GM21360 (cell line): ENCODE measurements at regions not wholly inside any gene's neighbourhood (a gene's known extent, or its start where the extent isn't known, plus 50 kb on each side); places are given as distances from the start of the nearest gene placed in this dataset.
"Not testable (repeated sequence)": the region's sequence is repeated elsewhere in the genome, so short reads cannot be mapped to it uniquely, and the experiment has no call there.

Source experiments
- ATAC-seq: cut with Tn5 transposase; IDR thresholded peaks from one replicate; pipeline ENCODE4 v1.9.1; 2021; ENCODE audit warnings: mild to moderate bottlenecking, moderate library complexity; ENCODE audit not compliant: unreplicated experiment

DNA sequence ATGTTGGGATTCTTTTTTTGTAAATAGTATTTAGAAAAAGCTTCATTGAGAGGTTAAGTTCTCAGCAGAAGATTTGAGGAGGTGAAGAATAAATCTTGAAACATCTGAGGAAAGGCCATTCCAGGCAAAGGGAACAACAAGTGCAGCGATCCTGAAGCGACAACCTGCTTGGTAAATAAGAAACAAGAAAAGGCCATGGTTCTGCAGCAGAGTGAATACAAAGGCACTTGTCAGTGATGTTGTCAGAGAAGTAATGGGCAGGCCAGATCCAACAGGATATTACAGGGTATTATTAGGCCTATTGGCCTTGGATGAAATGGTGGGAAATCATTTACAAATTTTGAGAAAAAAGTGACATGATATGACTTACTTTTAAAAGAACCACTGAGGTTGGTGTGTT lies 960.0 kb downstream of the PLA2G4A start:
- no peak for ATAC-seq

DNA sequence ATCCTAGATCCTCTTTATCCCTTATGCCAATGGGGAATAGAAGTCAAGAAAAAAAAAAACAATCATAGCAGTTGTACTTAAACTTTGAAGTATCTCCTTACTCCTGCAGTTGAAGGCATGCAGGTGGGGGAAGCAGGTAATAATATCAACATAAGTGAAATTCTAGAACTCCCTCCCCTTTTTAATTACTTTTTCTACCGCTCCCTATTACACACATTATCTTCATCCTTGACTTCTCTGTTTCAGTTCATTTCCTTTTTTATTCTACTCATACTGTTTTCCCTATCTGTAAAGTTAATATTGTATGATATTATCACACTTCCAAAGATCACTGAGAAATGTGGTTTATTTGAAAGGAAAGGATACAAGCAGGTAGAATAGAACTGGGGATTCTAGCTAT lies 962.0 kb downstream of the PLA2G4A start:
- no peak for ATAC-seq

DNA sequence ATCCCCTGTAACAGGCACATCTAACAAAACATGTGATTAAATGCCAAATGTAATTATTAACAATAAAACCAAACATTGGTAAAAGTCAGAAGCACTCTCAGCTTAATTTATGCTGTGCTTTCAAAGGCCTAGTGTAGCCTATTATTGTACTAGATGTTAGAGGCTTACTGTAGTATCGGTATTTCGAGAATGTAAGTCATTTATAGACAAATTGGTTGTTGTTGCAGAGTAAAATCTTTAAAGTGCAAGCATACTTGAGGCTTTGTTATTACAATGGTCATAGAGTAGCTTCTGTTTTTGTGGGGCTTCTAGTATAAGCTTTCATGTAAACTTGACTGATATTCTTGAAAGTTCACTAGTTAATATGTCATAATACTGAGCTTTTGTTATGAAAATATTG lies 965.8 kb downstream of the PLA2G4A start:
- ATAC-seq, result no peak

DNA sequence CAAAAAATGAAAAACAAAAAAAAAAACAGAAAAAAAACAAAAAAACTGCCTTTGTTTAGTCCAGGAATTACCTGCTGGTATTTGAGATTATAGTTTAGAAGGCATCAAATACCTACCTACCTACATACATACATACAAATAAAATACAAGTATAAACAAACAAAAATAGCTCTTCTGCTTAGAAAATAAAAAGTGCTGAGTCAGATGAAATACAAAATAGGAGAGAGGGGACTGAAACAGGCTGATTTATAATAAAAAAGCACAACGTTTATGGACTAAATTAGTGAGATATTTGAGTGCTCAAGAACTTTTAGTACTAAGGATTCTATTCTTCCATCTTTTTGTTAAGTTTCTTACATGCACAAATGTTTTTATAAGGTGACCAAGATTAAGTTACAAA lies 980.8 kb downstream of the PLA2G4A start:
- no peak for ATAC-seq

DNA sequence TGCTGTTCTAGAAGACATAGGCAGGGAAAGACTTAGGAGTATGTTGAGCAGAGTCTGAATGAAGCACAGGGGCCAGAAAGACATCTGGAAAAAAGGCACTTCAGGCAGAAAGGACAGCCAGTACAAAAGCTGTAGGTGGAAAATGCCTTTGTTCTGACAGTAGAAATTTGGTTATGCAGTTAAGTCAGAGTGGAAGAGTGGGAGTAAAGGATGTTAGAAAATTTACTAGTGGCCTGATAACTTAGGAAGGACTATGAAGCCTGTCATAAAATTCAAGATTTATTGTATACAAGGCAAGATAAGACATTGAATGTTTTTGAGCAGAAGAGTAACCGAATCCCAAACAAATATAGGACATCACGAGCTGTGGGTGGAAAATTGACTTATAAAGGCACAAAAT lies 987.9 kb downstream of the PLA2G4A start:
- ATAC-seq, result no peak

DNA sequence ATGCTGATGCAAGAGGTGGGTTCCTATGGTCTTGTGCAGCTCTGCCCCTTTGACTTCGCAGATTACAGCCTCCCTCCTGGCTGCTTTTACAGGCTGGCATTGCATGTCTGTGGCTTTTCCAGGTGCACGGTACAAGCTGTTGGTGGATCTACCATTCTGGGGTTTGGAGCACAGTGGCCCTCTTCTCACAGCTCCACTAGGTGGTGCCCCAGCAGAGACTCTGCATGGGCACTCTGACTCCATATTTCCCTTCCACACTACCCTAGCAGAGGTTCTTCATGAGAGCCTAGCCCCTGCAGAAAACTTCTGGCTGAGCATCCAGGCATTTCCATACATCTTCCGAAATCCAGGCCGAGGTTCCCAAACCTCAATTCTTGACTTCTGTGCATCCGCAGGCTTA lies 989.0 kb downstream of the PLA2G4A start:
- ATAC-seq, result no peak

DNA sequence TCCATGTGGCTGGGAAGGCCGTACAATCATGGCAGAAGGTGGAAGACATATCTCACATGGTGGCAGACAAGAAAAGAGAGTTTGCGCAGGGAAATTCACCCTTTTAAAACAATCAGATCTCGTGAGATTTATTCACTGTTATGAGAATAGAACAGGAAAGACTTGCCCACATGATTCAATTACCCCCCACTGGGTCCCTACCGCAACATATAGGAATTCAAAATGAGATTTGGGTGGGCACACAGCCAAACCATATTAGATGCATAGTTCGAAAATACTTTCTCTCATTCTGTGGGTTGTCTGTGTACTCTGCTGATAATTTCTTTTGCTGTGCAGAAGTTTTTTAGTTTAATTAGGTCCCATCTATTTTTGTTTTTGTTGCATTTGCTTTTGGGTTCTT lies 990.3 kb downstream of the PLA2G4A start:
- ATAC-seq, result no peak

DNA sequence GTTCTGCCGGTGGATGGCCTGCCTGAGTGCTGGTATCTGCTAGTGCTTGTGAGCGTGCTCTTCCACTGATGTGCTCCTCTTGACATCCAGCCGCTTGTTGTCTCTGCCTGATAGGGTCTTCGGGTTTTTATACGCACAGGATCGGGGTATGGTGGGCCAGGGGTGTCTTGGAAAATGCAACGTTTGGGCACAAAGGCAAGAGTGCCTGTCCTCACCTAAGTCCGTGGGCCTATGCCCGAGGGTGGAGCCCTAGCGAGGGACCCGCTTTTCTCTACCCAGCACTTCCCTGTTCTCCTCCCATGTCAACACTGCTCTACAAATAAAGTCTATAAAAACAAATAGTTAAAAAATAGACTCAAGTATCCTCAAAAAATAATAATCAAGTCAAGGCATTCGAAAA lies 1007.8 kb downstream of the PLA2G4A start:
- ATAC-seq, result no peak

DNA sequence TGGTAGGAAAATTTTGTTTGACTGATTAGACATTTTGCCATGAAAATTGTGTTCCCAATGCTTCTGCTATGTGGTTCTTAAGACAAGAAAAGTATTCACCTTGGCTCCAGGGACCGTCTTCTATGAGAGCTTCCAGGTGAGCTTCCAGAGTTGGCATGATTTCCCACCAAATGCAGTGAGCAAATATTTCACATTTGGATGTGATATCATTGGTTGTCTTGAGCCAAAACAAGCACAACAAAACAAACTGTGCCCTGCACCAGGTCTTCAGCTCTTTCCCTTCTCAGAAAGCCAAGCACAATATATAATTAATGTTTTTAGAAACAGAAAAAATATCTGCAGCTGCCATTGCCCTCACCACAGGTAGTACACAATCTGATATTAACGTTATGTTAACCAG lies 1009.0 kb downstream of the PLA2G4A start:
- ATAC-seq, result no peak

DNA sequence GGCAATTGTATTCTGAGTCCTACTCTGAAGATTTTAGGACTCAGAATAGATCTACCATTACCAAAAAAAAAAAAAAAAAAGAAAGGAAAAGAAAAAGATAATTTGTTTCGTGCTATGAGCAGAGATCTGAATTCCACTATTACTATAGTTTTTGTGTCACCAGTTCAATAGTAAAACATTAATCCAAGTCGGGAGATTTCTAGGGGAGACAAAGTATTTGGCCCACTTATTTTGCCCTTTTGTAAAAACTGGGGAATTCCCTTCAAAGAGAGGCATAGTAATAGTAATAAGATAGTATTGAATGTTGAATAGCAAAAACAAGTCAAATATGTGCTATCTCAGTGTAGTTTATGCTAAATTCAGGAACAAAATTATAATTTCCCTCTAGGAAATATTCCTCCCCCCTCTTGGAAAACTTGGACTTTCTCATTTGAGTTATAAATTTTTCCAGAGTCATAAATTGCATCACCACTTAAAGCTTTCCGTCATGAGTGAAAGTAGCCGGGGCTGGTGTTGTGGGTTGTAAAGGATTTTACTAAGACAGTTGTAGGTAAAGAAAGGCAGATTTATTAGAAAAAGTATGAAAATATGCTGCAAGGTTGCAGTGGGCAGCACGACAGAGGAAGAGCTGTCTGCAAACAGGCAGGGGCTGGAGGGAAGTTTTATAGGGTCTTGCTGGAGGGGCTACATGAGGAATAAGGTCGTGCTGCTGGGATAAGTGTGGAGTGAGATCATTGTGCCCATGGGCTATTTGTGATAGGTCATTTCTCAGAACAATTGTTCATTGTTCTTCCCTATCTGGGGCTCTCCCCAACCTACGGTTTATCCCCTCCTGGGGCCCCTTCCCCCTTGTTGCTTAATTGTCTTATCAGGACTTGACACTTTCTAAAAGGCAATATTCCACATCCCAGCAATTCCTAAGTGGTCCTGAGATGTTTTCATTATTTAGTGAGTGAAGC lies 1009.9 kb downstream of the PLA2G4A start:
- no peak for ATAC-seq

DNA sequence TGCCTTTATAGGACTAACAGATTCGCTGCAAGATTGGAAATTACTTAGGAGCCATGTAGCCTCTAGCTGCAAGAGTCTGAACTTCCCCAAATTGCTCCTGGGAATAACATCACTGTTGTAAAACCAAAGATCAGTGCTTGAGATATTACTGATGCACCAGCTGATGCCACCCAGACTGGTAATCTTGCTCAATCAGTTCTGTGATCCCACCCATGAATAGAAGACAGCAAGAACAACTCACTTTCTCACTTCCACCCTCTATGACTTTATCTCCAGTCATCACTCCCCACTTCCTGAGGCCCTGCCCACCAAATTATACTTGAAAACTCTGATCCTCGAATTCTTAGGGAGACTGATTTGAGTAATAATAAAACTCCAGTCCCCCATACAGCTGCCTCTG lies 1011.1 kb downstream of the PLA2G4A start:
- no peak for ATAC-seq

DNA sequence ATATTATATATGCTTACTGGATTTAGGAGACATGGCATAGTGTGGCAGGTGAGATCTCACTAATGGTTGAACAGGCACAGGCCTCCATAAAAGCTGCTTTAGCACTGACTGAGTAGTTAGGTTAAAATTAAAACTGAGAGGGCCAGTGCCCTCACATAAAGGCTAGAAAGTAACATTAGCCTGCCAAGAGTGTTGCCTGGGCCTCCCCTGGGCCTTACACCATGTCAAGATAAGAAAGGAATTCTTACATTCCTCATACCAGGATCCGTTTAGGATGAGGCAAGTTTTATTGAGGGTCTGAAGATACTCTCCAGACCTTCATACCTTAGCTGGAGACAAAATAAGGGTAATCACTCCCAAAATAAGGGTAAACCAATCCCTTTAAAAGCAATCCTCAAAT lies 1011.8 kb downstream of the PLA2G4A start:
- no peak for ATAC-seq

DNA sequence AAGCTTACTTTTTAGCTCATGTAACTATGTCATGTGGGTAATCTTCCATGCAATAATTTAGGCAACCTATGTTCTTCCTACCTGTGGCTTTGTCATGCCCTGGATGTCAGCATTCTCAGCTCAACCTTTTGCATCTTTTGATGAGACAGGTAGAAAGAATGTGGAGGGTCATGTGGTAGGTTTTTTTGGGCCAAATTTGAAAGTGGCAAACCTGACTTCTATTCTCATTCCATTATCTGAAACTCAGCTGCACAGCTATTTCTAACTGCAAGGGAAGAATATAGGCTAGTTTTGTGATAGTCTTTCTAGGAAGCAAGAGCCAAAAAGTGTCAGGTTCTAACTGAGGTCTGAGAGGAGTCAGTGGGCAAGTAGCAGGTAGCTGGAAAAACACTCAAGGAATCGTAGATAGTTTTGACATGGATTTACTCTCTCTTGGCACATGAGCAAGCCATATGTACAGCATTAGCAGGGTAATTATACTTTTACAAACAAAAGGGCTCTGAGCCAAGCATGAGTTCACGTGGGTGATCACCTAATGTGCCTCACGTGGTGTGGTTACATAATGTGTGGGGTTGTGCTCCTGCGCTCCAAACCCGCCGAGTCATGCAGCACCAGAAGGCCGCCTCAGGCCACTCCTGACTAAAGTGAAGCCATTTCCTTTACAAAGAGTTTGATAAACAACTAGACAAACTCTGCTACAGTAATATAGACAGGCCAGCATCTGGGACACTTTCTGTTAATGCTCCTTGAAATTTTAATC lies 1013.8 kb downstream of the PLA2G4A start:
- ATAC-seq, result no peak

DNA sequence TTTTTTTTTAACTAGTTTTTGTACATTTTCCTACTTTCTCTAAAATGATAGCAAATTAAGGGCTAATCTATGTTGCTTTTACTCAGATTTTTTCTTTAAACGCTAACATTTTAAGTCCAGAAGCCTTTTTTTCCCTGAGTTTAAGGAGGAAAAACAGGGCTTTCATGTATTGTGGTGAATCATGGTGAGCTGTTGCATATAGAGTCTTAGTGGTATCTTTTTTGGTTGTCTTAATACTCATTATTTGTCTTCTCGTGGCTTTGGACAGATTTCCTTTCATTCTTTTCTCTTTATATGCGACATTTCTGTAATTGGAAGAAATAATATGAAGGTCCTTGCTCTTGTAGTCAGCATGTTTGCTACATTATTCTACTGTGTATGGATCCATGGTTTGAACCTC lies 1015.6 kb downstream of the PLA2G4A start:
- ATAC-seq, result no peak

DNA sequence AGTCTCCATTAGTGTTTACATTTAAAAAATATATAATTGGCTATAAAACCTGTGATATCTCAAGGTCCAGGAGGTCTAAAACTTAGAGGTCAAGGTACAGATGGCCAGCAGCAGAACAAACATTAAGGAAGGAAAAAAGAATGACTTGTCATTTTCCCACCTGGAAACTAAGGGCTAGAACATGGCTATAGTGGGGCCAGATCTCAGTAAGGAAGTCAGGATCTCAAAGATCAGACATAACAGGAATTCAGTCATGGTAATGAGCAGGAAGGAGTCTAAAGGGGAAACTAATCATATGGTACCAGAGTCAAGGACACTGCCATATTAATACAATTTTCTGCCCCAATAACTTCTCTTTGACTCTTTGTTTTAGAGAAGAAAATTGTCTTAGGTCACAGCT lies 1018.8 kb downstream of the PLA2G4A start:
- no peak for ATAC-seq

DNA sequence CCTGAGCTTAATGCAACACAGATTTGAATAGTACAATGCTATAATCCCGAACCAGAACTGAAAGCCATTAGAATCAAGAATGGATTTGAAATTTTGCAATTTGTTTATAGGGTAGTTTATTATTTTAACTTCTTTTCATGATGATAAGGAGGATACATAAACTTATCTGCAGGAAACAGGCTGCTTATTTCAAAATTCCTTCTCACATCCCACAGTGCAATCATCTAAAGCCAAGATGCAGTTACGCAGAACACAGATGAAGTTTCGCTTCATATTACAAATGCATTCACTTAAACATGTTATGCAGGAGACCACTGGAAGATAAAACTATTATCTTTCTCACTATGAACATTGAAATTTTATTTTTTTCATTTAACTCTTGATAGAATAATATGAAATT lies 1019.6 kb downstream of the PLA2G4A start:
- no peak for ATAC-seq

DNA sequence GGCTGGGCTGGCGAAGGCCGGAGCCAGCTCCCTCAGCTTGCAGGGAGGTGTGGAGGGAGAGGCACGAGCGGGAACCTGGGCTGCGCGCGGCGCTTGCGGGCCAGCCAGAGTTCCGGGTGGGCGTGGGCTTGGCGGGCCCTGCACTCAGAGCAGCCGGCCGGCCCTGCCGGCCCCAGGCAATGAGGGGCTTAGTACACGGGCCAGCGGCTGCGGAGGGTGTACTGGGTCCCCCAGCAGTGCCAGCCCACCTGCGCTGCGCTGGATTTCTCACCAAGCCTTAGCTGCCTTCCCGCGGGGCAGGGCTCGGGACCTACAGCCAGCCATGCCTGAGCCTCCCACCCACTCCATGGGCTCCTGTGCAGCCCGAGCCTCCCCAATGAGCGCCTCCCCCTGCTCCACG lies 1021.4 kb downstream of the PLA2G4A start:
- not testable (repeated sequence) for ATAC-seq

DNA sequence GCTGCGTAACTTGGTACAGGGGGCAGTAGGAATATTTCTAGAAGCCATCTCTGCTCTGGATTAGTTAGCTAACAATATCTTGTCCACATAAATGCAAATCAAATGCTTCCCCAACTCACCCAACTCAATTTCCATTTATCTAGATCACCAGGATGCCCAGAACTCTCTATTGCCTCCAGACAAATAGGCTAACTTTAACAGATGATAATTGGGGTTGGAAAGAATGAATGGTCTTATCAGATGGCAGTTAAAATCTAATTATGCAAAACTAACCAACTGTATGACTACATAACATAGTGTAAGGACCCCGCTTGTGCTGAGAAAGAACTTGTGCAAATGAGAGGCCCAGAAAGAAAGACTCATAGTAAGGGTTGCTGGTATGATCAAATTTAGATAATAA lies 1024.8 kb downstream of the PLA2G4A start:
- no peak for ATAC-seq

DNA sequence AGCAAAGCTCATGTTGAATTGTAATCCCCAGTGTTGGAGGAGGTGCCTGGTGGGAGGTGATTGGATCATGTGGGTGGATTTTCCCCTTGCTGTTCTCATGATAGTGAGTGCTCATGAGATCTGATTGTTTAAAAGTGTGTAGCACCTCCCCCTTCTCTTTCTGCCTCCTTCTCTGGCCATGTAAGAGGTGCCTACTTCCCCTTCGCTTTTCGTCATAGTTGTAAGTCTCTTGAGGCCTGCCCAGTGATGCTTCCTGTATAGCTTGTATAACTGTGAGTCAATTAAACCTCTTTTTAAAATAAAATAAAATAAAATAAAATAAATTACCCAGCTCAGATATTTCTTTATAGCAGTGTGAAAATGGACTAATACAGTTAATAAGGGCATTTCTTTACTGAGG lies 1025.7 kb downstream of the PLA2G4A start:
- ATAC-seq, result no peak

DNA sequence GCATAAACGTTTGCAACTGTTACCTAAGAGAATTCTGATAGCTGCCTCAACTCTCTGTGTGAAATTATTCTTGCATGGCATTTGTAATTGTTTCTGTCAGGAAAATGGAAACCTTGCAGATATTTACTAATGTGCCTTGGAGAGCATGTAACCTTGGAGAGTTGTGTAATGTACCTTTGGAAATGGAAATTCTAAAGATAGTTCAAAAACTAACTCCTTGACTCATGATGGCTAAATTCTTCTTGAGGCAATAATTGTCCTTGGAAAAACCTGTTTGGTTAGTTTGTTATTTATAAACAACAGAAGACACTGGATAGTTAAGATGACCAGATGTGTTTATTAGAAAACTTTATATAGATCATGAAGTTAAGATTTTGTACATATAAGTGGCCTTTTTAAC lies 1033.8 kb downstream of the PLA2G4A start:
- no peak for ATAC-seq

DNA sequence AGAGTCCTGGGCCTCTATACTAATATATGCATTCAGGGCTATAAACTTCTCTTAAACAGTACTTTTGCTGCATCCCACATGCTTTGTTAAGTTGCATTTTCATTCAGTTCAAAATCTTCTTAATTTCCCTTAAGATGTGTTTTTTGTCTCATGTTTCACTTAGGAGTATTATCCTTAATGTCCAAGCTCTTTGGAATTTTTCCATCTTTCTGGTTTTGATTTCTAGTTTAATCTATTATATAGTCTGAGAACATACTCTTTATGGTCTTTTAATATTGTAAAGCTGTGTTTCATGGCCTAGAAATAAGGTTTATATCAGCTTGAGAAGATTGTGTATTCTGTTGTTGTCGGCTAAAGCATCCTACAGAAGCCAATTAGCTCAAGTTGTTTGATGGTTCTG lies 1041.8 kb downstream of the PLA2G4A start:
- ATAC-seq, result no peak

DNA sequence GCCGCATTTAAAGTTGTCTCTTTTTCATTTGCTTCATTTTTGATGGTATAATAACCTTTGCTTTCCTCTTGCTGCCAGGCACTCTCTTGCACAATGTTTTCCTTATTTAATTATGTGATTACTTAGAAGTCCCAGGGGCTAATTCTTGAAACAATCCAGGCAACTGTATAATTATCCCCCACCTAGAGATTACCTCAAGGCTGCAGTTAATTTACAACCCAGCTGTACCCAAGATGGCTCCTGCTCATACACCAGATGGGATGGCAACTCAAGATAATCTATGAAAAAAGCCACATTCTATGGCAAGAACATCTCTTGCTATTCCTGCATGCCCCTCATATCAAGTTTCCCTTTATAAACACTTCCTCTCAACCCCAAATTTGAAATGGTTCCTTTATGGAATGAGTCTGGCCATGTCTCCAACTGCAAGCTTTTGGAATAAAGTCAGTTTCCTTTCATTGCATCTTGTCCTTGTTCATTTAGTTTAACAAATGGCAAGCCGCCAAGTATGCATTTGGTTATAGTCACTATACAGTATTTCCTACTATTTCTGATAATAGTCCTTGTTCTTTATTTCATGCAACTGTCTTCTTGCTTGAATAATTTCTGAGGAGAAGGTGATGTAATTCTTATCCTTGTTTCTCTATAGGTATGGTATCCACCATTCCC lies 1042.6 kb downstream of the PLA2G4A start:
- ATAC-seq, result no peak
